GM13976 (cell line): ENCODE measurements at regions not wholly inside any gene's neighbourhood (a gene's known extent, or its start where the extent isn't known, plus 50 kb on each side); places are given as distances from the start of the nearest gene placed in this dataset.

Experiments used
- DNase-seq: peaks from one replicate; pipeline ENCODE4 v3.0.0; 2012; ENCODE audit warnings: low spot score
- CTCF ChIP-seq: IDR thresholded peaks from 2 replicates; pipeline ENCODE4 v1.5.1; 2012; ENCODE audit warnings: borderline replicate concordance, mild to moderate bottlenecking; ENCODE audit not compliant: insufficient read depth; ENCODE audit errors: extremely low read depth, missing control alignments, control extremely low read depth
- in situ Hi-C: fragments of 300-500 bp; cut with MboI; formaldehyde crosslinking; loops from one replicate; pipeline ENCODE4 v1.12.0; 2022; ENCODE audit warnings: low sequenced_read_pairs, mixed read lengths, inconsistent platforms; ENCODE audit not compliant: unreplicated experiment

GRCh38 chr5:167763772-167764171, 527.7 kb upstream of the WWC1 start:
- no peak for TF ChIP-seq CTCF
- no peak for DNase-seq
- in situ Hi-C loops, result no loop called here

- TF ChIP-seq CTCF, result no peak
- in situ Hi-C loops, result no loop called here
- no peak for DNase-seq
Measured at GRCh38 chr5:167764641-167765289, 526.7 kb upstream of the WWC1 start.

GRCh38 chr5:167765352-167765751, 526.1 kb upstream of the WWC1 start:
- in situ Hi-C loops, result no loop called here
- TF ChIP-seq CTCF, result no peak
- no peak for DNase-seq

- TF ChIP-seq CTCF, result no peak
- in situ Hi-C loops, result no loop called here
- DNase-seq, result no peak
Measured at GRCh38 chr5:167766957-167767356, 524.5 kb upstream of the WWC1 start.

GRCh38 chr5:167767795-167768194, 523.6 kb upstream of the WWC1 start:
- DNase-seq, result no peak
- in situ Hi-C loops, result no loop called here
- no peak for TF ChIP-seq CTCF

GRCh38 chr5:167769846-167770413, 521.5 kb upstream of the WWC1 start:
- in situ Hi-C loops, result no loop called here
- DNase-seq, result no peak
- no peak for TF ChIP-seq CTCF
